AG09309 (cell line): ENCODE measurements at regions not wholly inside any gene's neighbourhood (a gene's known extent, or its start where the extent isn't known, plus 50 kb on each side); places are given as distances from the start of the nearest gene placed in this dataset.
"Not testable (repeated sequence)": the region's sequence is repeated elsewhere in the genome, so short reads cannot be mapped to it uniquely, and the experiment has no call there.

Experiments used
- DNase-seq: peaks from one replicate; pipeline ENCODE4 v3.0.0-alpha.2; 2010; ENCODE audit warnings: low read depth
- H3K4me3 ChIP-seq: 2 replicates; pipeline ENCODE4 v1.5.1; 2011; ENCODE audit warnings: mild to moderate bottlenecking, low read depth, low read length, moderate library complexity; ENCODE audit not compliant: control insufficient read depth
- CTCF ChIP-seq: IDR thresholded peaks from 2 replicates; pipeline ENCODE4 v1.5.1; 2011; ENCODE audit warnings: mild to moderate bottlenecking, low read depth, low read length, inconsistent platforms; ENCODE audit not compliant: insufficient read depth, control insufficient read depth; ENCODE audit errors: missing control alignments

GRCh38 chr20:53722515-53723036 is 128.9 kb upstream of the ZNF217 start:
- TF ChIP-seq CTCF, result no peak
- DNase-seq, result no peak
- H3K4me3 ChIP-seq, result no peak overlapping the region

GRCh38 chr20:53721445-53721963 is 127.9 kb upstream of the ZNF217 start:
- H3K4me3 ChIP-seq, DNase-seq: not testable (repeated sequence)

- H3K4me3 ChIP-seq, DNase-seq: not testable (repeated sequence)
These were observed 125.6 kb upstream of the ZNF217 start for GRCh38 chr20:53719171-53719803.

GRCh38 chr20:53718142-53719021 is 124.7 kb upstream of the ZNF217 start:
- DNase-seq, result no peak
- no peak for TF ChIP-seq CTCF
- no peak overlapping the region for H3K4me3 ChIP-seq

GRCh38 chr20:53716395-53716794 is 122.8 kb upstream of the ZNF217 start:
- no peak overlapping the region for H3K4me3 ChIP-seq
- TF ChIP-seq CTCF, result no peak
- DNase-seq, result no peak

GRCh38 chr20:53714524-53714923 is 120.9 kb upstream of the ZNF217 start:
- no peak overlapping the region for H3K4me3 ChIP-seq
- no peak for TF ChIP-seq CTCF
- no peak for DNase-seq

GRCh38 chr20:53713328-53714056 is 119.9 kb upstream of the ZNF217 start:
- no peak for DNase-seq
- H3K4me3 ChIP-seq, result no peak overlapping the region
- TF ChIP-seq CTCF, result no peak
